ENCODE measurements at regions not wholly inside any gene's neighbourhood (a gene's known extent, or its start where the extent isn't known, plus 50 kb on each side); places are given as distances from the start of the nearest gene placed in this dataset.

DNA sequence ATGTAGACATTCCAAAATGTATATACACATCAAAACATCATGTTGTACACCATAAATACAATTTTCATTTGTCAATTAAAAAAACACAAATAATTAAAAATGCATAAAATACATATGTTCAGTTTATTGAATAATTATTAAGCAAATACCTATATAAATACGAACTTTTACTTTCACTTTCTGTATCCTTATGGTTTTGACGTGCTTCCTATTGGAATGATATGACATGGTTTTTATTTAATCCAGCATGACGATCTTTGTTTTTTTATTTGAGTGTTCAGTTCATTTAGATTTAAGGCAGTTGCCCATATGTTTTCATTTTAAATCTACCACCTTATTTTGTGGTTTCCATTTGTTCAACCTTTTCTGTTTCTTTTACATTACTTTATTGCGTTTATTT is 198.3 kb upstream of the PLET1 start:
- H3K27ac ChIP-seq = no peak overlapping the region
- no peak for DNase-seq
- WGBS, 2 donors = 31 to 58% methylated on average over 4 of the region's 4 CpGs
- H3K4me3 ChIP-seq = peak overlapping the region in 2 of 4 donors; percentile 13 to 41
- H3K27me3 ChIP-seq = no peaks in the 10 kb centered on the region
- no peaks in the 10 kb centered on the region for H3K9me3 ChIP-seq
- no peaks in the 10 kb centered on the region for H3K4me1 ChIP-seq
- intact Hi-C loops (cut with DNase I) = no loop called here
- TF ChIP-seq POLR2A (IDR thresholded peaks at IDR 0.05) = no peak
- TF ChIP-seq, protein P1, sequence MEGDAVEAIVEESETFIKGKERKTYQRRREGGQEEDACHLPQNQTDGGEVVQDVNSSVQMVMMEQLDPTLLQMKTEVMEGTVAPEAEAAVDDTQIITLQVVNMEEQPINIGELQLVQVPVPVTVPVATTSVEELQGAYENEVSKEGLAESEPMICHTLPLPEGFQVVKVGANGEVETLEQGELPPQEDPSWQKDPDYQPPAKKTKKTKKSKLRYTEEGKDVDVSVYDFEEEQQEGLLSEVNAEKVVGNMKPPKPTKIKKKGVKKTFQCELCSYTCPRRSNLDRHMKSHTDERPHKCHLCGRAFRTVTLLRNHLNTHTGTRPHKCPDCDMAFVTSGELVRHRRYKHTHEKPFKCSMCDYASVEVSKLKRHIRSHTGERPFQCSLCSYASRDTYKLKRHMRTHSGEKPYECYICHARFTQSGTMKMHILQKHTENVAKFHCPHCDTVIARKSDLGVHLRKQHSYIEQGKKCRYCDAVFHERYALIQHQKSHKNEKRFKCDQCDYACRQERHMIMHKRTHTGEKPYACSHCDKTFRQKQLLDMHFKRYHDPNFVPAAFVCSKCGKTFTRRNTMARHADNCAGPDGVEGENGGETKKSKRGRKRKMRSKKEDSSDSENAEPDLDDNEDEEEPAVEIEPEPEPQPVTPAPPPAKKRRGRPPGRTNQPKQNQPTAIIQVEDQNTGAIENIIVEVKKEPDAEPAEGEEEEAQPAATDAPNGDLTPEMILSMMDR (IDR thresholded peaks at IDR 0.05) = no peak
- no peaks in the 10 kb centered on the region for H3K36me3 ChIP-seq

- TF ChIP-seq POLR2A (IDR thresholded peaks at IDR 0.05) = no peak
- TF ChIP-seq, protein P1 (IDR thresholded peaks at IDR 0.05) = no peak
- Histone ChIP-seq H3K9me3 (no peaks in the 10 kb centered on the region), H3K4me3 (no peak overlapping the region), H3K27me3 (peaks cover 0 to 4% (median 0%) of the 10 kb centered on the region in 4 donors), H3K36me3 (no peaks in the 10 kb centered on the region), H3K27ac (no peak overlapping the region), H3K4me1 (no peaks in the 10 kb centered on the region)
- intact Hi-C loops (cut with DNase I) = no loop called here
- no peak for DNase-seq
- 86% methylated on average over 5 of the region's 5 CpGs for WGBS, 2 donors
Observed at GRCh38 chr11:112460141-112460540, 199.5 kb upstream of the PLET1 start.

GRCh38 chr11:112464949-112465348 is 204.3 kb upstream of the PLET1 start:
- Histone ChIP-seq H3K4me3 (no peak overlapping the region), H3K4me1 (no peaks in the 10 kb centered on the region), H3K27me3 (peaks cover 0 to 5% (median 0%) of the 10 kb centered on the region in 4 donors), H3K36me3 (no peaks in the 10 kb centered on the region), H3K9me3 (no peaks in the 10 kb centered on the region), H3K27ac (no peak overlapping the region)
- DNase-seq = no peak
- 78 to 100% methylated on average over 1 of the region's 1 CpG for WGBS, 2 donors
- no peak for TF ChIP-seq POLR2A (IDR thresholded peaks at IDR 0.05)
- TF ChIP-seq, protein P1 (IDR thresholded peaks at IDR 0.05) = no peak
- intact Hi-C loops (cut with DNase I) = no loop called here

- TF ChIP-seq, protein P1 (IDR thresholded peaks at IDR 0.05) = no peak
- TF ChIP-seq POLR2A (IDR thresholded peaks at IDR 0.05) = no peak
- H3K4me3 ChIP-seq = no peak overlapping the region
- no peak overlapping the region for H3K27ac ChIP-seq
- H3K36me3 ChIP-seq = no peaks in the 10 kb centered on the region
- H3K27me3 ChIP-seq = peaks cover 0 to 5% (median 0%) of the 10 kb centered on the region in 4 donors
- 82 to 87% methylated on average over 6 of the region's 6 CpGs for WGBS, 2 donors
- DNase-seq = no peak
- no peaks in the 10 kb centered on the region for H3K9me3 ChIP-seq
- H3K4me1 ChIP-seq = no peaks in the 10 kb centered on the region
- intact Hi-C loops (cut with DNase I) = no loop called here
Observed at GRCh38 chr11:112465433-112466024, 204.9 kb upstream of the PLET1 start.

DNA sequence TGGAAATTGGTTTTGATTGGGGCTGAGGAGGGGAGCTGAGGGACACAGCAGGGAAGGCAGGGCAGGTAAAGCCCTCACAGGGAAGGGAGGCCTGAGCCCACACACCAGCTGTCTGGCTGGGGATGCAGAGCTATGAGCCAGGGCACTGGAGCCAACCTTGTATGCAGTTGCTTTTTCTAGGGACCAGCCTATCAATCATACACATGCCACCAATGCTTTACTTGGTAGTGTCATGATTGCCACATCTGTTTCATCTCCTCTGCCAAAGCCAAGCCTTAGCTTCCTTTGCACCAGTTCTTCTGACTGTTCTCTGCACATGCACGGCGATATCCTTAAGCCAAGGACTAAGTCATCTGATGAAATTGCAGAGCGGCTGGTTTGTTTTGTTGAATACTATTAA is 207.1 kb upstream of the PLET1 start:
- no peak overlapping the region for H3K4me3 ChIP-seq
- H3K9me3 ChIP-seq = no peaks in the 10 kb centered on the region
- intact Hi-C loops (cut with DNase I) = no loop called here
- TF ChIP-seq POLR2A (IDR thresholded peaks at IDR 0.05) = no peak
- TF ChIP-seq, protein P1 (IDR thresholded peaks at IDR 0.05) = no peak
- H3K36me3 ChIP-seq = no peaks in the 10 kb centered on the region
- H3K27me3 ChIP-seq = peaks cover 0 to 16% (median 0%) of the 10 kb centered on the region in 4 donors
- DNase-seq = no peak
- 78 to 85% methylated on average over 3 of the region's 3 CpGs for WGBS, 2 donors
- no peaks in the 10 kb centered on the region for H3K4me1 ChIP-seq
- H3K27ac ChIP-seq = no peak overlapping the region
